HG02885 (cell line): ENCODE measurements at regions not wholly inside any gene's neighbourhood (a gene's known extent, or its start where the extent isn't known, plus 50 kb on each side); places are given as distances from the start of the nearest gene placed in this dataset.
"Not testable (repeated sequence)": the region's sequence is repeated elsewhere in the genome, so short reads cannot be mapped to it uniquely, and the experiment has no call there.

Experiments
- ATAC-seq: cut with Tn5 transposase; IDR thresholded peaks from one replicate; pipeline ENCODE4 v1.9.1; 2021; ENCODE audit warnings: mild to moderate bottlenecking; ENCODE audit not compliant: unreplicated experiment, poor library complexity

- ATAC-seq, result no peak
These were observed 106.7 kb downstream of the FAM174A start for GRCh38 chr5:100641833-100642232.

GRCh38 chr5:100643473-100643872 is 108.3 kb downstream of the FAM174A start:
- ATAC-seq, result no peak

GRCh38 chr5:100644185-100644584 is 109.0 kb downstream of the FAM174A start:
- no peak for ATAC-seq

GRCh38 chr5:100644776-100645175 is 109.6 kb downstream of the FAM174A start:
- no peak for ATAC-seq

GRCh38 chr5:100646011-100646410 is 110.8 kb downstream of the FAM174A start:
- ATAC-seq, result no peak

GRCh38 chr5:100646691-100647090 is 111.5 kb downstream of the FAM174A start:
- ATAC-seq, result no peak

- ATAC-seq, result peak; percentile 77
These were observed 112.5 kb downstream of the FAM174A start for GRCh38 chr5:100647461-100648230.

GRCh38 chr5:100654895-100655294 is 119.7 kb downstream of the FAM174A start:
- no peak for ATAC-seq

- not testable (repeated sequence) for ATAC-seq
These were observed 121.6 kb downstream of the FAM174A start for GRCh38 chr5:100656771-100657170.

- ATAC-seq, result no peak
These were observed 124.1 kb downstream of the FAM174A start for GRCh38 chr5:100659080-100659795.

- no peak for ATAC-seq
These were observed 129.0 kb downstream of the FAM174A start for GRCh38 chr5:100664140-100664539.

- no peak for ATAC-seq
These were observed 132.0 kb downstream of the FAM174A start for GRCh38 chr5:100667161-100667630.

- no peak for ATAC-seq
These were observed 133.3 kb downstream of the FAM174A start for GRCh38 chr5:100668511-100668910.

GRCh38 chr5:100676817-100677631 is 141.8 kb downstream of the FAM174A start:
- ATAC-seq, result no peak

GRCh38 chr5:100682625-100683024 is 147.5 kb downstream of the FAM174A start:
- ATAC-seq, result no peak

GRCh38 chr5:100683881-100684280 is 148.7 kb downstream of the FAM174A start:
- ATAC-seq, result no peak

GRCh38 chr5:100685122-100685521 is 149.9 kb downstream of the FAM174A start:
- ATAC-seq, result not testable (repeated sequence)

GRCh38 chr5:100688834-100689233 is 153.7 kb downstream of the FAM174A start:
- ATAC-seq, result not testable (repeated sequence)

GRCh38 chr5:100690036-100690560 is 154.9 kb downstream of the FAM174A start:
- no peak for ATAC-seq

GRCh38 chr5:100691085-100691484 is 155.9 kb downstream of the FAM174A start:
- ATAC-seq, result no peak
